NCI-H1105 treated with DMSO at 0.1 percent for 48 hours (cell line): ENCODE measurements at regions not wholly inside any gene's neighbourhood (a gene's known extent, or its start where the extent isn't known, plus 50 kb on each side); places are given as distances from the start of the nearest gene placed in this dataset.

Experiments used
- DNase-seq: peaks from one replicate; lab custom pipeline; 2025; lab: John Stamatoyannopoulos, UW

GRCh38 chr1:2865571-2866421, 64.3 kb upstream of the TTC34 start:
- DNase-seq, result peak; percentile 13

GRCh38 chr1:2866422-2867086, 65.1 kb upstream of the TTC34 start:
- no peak for DNase-seq

- no peak for DNase-seq
Measured at GRCh38 chr1:2867087-2867425, 65.6 kb upstream of the TTC34 start.

- DNase-seq, result no peak
Measured at GRCh38 chr1:2867861-2868260, 66.4 kb upstream of the TTC34 start.

- no peak for DNase-seq
Measured at GRCh38 chr1:2868571-2869195, 67.2 kb upstream of the TTC34 start.

GRCh38 chr1:2871246-2871815, 69.8 kb upstream of the TTC34 start:
- no peak for DNase-seq

- no peak for DNase-seq
Measured at GRCh38 chr1:2874207-2874606, 72.7 kb upstream of the TTC34 start.

- no peak for DNase-seq
Measured at GRCh38 chr1:2874607-2875480, 73.4 kb upstream of the TTC34 start.

GRCh38 chr1:2875707-2876561, 74.4 kb upstream of the TTC34 start:
- DNase-seq, result no peak

- no peak for DNase-seq
Measured at GRCh38 chr1:2876846-2877245, 75.4 kb upstream of the TTC34 start.

- no peak for DNase-seq
Measured at GRCh38 chr1:2877391-2877790, 75.9 kb upstream of the TTC34 start.

GRCh38 chr1:2878591-2878990, 77.1 kb upstream of the TTC34 start:
- no peak for DNase-seq

GRCh38 chr1:2879026-2879425, 77.5 kb upstream of the TTC34 start:
- no peak for DNase-seq

GRCh38 chr1:2879591-2879990, 78.1 kb upstream of the TTC34 start:
- DNase-seq, result no peak

- no peak for DNase-seq
Measured at GRCh38 chr1:2880086-2880485, 78.6 kb upstream of the TTC34 start.

GRCh38 chr1:2880812-2881295, 79.4 kb upstream of the TTC34 start:
- DNase-seq, result no peak

GRCh38 chr1:2881556-2881955, 80.1 kb upstream of the TTC34 start:
- DNase-seq, result no peak

GRCh38 chr1:2882966-2883696, 81.6 kb upstream of the TTC34 start:
- DNase-seq, result no peak

- no peak for DNase-seq
Measured at GRCh38 chr1:2885001-2885400, 83.5 kb upstream of the TTC34 start.

- DNase-seq, result no peak
Measured at GRCh38 chr1:2886631-2887030, 85.1 kb upstream of the TTC34 start.
